Ovary (tissue), 7 donors: ENCODE measurements at regions not wholly inside any gene's neighbourhood (a gene's known extent, or its start where the extent isn't known, plus 50 kb on each side); places are given as distances from the start of the nearest gene placed in this dataset.

Experiments
- DNase-seq, 5 donors: peaks; one replicate each; pipeline ENCODE4 v3.0.0-alpha.2; 2019 to 2020
- H3K27ac ChIP-seq, 2 donors: fragments of 200-600 bp; one replicate each; pipeline versions ENCODE4 v1.5.1 to v1.8.0; 2019 to 2022
- H3K27me3 ChIP-seq: fragments of 200-600 bp; one replicate; pipeline ENCODE4 v1.8.0; 2022
- H3K36me3 ChIP-seq: fragments of 200-600 bp; sonication (generic); one replicate; pipeline ENCODE4 v1.5.1; 2019
- H3K4me1 ChIP-seq: one replicate; pipeline ENCODE4 v1.8.1; 2013; ENCODE audit warnings: mild to moderate bottlenecking, moderate library complexity; ENCODE audit not compliant: insufficient read depth
- H3K4me3 ChIP-seq: fragments of 200-600 bp; sonication (generic); one replicate; pipeline ENCODE4 v1.5.1; 2017
- H3K9me3 ChIP-seq, 2 donors: fragments of 200-600 bp in 1 of 2; sonication (generic) in 1 of 2; one replicate each; pipeline versions ENCODE4 v1.5.1 to v1.8.1; 2013 to 2019; ENCODE audit warnings: mild to moderate bottlenecking in 1 of 2, moderate library complexity in 1 of 2
- CTCF ChIP-seq, 3 donors: fragments of 450-650 bp in 2 of 3; fragments of 200-600 bp in 1 of 3; IDR thresholded peaks; one replicate each; pipeline versions ENCODE4 v1.5.1 to v1.8.0; 2016 to 2022; ENCODE audit warnings: antibody characterized with exemption in 3 of 3, mild to moderate bottlenecking in 1 of 3
- EP300 ChIP-seq: sonication (generic); formaldehyde crosslinking; IDR thresholded peaks from one replicate; pipeline ENCODE4 v1.6.1; 2017; ENCODE audit warnings: antibody characterized with exemption
- POLR2A ChIP-seq: fragments of 450-650 bp; IDR thresholded peaks from one replicate; pipeline ENCODE4 v1.6.1; 2017; ENCODE audit warnings: antibody characterized with exemption, mild to moderate bottlenecking, moderate library complexity
- WGBS, 3 donors: extraction: QIAGEN DNeasy Blood & Tissue Kit in 1 of 3; methylation state at CpG; one replicate each; pipeline versions ENCODE4 v1.1.5 to v1.1.7; 2013 to 2017; 5-methylcytosine and 5-hydroxymethylcytosine counted together
- intact Hi-C, 4 donors: fragments of 100-400 bp; cut with DNase I; formaldehyde crosslinking; loops; one replicate each; pipeline versions ENCODE4 v1.11.0 to v1.15.1; 2022 to 2023
- donor health status: DM: no; HTN: no; CAD: no; lungs with moderate emphysema.
- donor health status: DM: no; HTN: no; CAD: no.
- donor health status: Bipolar disorder and iron deficiency.
- donor health status: DM: no; HTN: no; CAD: no.
- donor health status: DM: yes; HTN: yes; CAD: no.

- no peak overlapping the region for H3K4me3 ChIP-seq
- DNase-seq = no peak
- TF ChIP-seq CTCF (IDR thresholded peaks at IDR 0.05) (no peak), POLR2A (no peak)
- H3K27me3 ChIP-seq = no peaks in the 10 kb centered on the region
- H3K9me3 ChIP-seq = no peaks in the 10 kb centered on the region
- intact Hi-C loops = loop anchor here in 1 of 4 donors (10.0 kb wide), 1 partner anchor 56 kb away; no protein-coding TSS in a partner anchor
- H3K4me1 ChIP-seq = no peaks in the 10 kb centered on the region
- 70 to 74% (median 74%) methylated on average over 8 of the region's 8 CpGs for WGBS, 3 donors
- H3K36me3 ChIP-seq = no peaks in the 10 kb centered on the region
- no peak overlapping the region for H3K27ac ChIP-seq
These were observed 168.1 kb upstream of the TOP1 start for GRCh38 chr20:40860487-40860902.

- no peaks in the 10 kb centered on the region for H3K9me3 ChIP-seq
- H3K27me3 ChIP-seq = no peaks in the 10 kb centered on the region
- H3K27ac ChIP-seq = no peak overlapping the region
- no peaks in the 10 kb centered on the region for H3K4me1 ChIP-seq
- DNase-seq = no peak
- intact Hi-C loops = loop anchor here in 1 of 4 donors (10.0 kb wide), 1 partner anchor 57 kb away; no protein-coding TSS in a partner anchor
- no peak overlapping the region for H3K4me3 ChIP-seq
- TF ChIP-seq CTCF (IDR thresholded peaks at IDR 0.05) = no peak
- no peak for TF ChIP-seq POLR2A
- TF ChIP-seq EP300 = no peak
- H3K36me3 ChIP-seq = no peaks in the 10 kb centered on the region
- 65 to 75% (median 68%) methylated on average over 11 of the region's 11 CpGs for WGBS, 3 donors
These were observed 167.1 kb upstream of the TOP1 start for GRCh38 chr20:40861427-40862008.

GRCh38 chr20:40863355-40863919 is 165.2 kb upstream of the TOP1 start:
- Histone ChIP-seq H3K36me3 (no peaks in the 10 kb centered on the region), H3K9me3 (no peaks in the 10 kb centered on the region), H3K27ac (no peak overlapping the region), H3K4me3 (no peak overlapping the region), H3K27me3 (no peaks in the 10 kb centered on the region), H3K4me1 (peaks cover 5% of the 10 kb centered on the region)
- intact Hi-C loops = loop anchor here in 1 of 4 donors (10.0 kb wide), 1 partner anchor 59 kb away; no protein-coding TSS in a partner anchor
- no peak for DNase-seq
- no peak for TF ChIP-seq EP300
- 95 to 97% (median 96%) methylated on average over 3 of the region's 3 CpGs for WGBS, 3 donors

GRCh38 chr20:40864470-40864869 is 164.2 kb upstream of the TOP1 start:
- H3K27ac ChIP-seq = no peak overlapping the region

More at GRCh38 chr20:40864470-40864869, 164.2 kb upstream of the TOP1 start:
- TF ChIP-seq EP300 = no peak
- no peak for TF ChIP-seq POLR2A
- no peak for TF ChIP-seq CTCF (IDR thresholded peaks at IDR 0.05)
- Histone ChIP-seq H3K36me3 (no peaks in the 10 kb centered on the region), H3K4me1 (peaks cover 8% of the 10 kb centered on the region), H3K4me3 (no peak overlapping the region), H3K27me3 (no peaks in the 10 kb centered on the region), H3K9me3 (no peaks in the 10 kb centered on the region)
- intact Hi-C loops = loop anchor here in 1 of 4 donors (10.0 kb wide), 1 partner anchor 60 kb away; no protein-coding TSS in a partner anchor
- WGBS, 3 donors = 83 to 100% (median 90%) methylated on average over 1 of the region's 1 CpG
- no peak for DNase-seq
